ENCODE measurements at regions not wholly inside any gene's neighbourhood (a gene's known extent, or its start where the extent isn't known, plus 50 kb on each side); places are given as distances from the start of the nearest gene placed in this dataset.

DNA sequence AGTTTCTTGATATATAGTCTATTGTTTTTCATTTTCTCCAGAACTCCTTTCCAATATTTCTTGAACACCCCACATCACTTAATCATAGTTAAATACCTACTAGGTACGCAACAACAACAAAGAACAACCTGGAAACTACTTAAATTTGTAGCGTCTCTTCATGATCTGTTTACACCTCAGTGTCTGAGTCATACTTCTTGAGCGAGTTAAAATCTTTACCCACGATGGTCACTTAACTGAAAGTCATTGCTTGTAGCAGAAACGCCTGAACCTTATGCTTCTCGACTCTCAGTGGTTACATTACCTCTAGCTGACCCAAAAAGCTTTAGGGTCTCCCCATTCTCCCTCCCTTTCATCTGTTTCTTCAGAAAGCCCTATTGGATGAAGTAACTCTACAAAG is 131.3 kb downstream of the EN1 start:
- no peak for DNase-seq (ENCODE audit: low spot score)
- TF ChIP-seq, protein P1, sequence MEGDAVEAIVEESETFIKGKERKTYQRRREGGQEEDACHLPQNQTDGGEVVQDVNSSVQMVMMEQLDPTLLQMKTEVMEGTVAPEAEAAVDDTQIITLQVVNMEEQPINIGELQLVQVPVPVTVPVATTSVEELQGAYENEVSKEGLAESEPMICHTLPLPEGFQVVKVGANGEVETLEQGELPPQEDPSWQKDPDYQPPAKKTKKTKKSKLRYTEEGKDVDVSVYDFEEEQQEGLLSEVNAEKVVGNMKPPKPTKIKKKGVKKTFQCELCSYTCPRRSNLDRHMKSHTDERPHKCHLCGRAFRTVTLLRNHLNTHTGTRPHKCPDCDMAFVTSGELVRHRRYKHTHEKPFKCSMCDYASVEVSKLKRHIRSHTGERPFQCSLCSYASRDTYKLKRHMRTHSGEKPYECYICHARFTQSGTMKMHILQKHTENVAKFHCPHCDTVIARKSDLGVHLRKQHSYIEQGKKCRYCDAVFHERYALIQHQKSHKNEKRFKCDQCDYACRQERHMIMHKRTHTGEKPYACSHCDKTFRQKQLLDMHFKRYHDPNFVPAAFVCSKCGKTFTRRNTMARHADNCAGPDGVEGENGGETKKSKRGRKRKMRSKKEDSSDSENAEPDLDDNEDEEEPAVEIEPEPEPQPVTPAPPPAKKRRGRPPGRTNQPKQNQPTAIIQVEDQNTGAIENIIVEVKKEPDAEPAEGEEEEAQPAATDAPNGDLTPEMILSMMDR (IDR thresholded peaks at IDR 0.05; ENCODE audit: extremely low read depth, missing control alignments), result no peak

DNA sequence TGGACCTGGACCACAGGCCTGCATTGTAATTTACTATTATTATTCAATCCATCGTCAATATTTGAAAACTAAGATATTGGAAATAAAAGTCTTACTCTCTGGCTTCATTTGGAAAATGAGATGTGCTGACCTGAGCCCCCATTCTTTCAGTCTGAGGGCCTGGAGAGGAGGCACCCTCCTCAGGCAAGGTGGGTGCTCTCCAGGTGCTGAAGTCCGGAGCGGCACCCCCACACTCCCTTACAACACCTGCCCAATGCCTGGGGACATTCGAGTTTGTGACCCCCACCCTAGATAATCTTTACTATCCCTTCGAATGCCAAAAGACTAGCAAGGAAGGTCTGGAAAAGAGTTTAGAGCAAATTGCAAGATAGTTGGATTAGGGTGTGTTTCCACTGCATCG is 133.3 kb downstream of the EN1 start:
- no peak for DNase-seq (ENCODE audit: low spot score)
- TF ChIP-seq, protein P1 (IDR thresholded peaks at IDR 0.05; ENCODE audit: extremely low read depth, missing control alignments), result no peak

DNA sequence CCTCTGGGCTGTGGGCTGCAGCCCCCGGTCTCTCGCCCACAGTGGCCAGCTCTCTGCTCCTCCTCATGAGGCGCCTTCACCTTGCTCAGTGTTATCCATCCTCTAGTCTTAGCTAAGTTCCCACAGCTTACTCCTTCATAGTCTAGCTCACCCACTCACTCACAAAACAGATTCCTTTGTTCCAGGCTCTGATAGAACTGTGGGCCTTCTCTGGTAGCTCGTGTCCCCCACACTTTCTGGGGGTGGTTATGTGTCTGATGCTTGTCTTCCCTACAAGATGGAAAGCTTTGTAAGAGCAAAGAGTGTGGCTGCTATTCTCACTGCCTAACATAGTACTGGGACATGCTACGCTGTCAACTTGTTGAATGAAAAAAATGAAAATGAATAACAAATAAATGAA is 135.8 kb downstream of the EN1 start:
- no peak for DNase-seq (ENCODE audit: low spot score)
- TF ChIP-seq, protein P1 (IDR thresholded peaks at IDR 0.05; ENCODE audit: extremely low read depth, missing control alignments), result no peak

DNA sequence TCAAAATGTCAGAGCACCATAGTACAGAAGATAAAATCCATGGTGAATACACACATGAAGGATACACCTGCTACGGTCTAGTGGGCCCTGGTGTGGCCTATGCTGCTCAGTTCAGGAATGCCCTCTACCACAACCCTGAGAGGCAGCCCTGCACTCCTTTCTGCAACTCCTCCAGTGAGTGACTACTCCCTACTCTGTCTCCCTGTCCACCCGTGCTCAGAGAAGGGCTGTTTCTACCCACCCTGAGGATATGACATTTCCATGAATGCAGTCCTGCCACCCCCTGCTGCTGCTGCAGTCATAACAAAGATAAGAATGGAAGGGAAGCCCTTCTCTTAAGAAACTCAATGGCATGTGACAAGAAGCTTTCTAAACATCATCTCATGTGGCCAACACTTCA is 137.0 kb downstream of the EN1 start:
- no peak for DNase-seq (ENCODE audit: low spot score)
- TF ChIP-seq, protein P1 (IDR thresholded peaks at IDR 0.05; ENCODE audit: extremely low read depth, missing control alignments), result no peak

DNA sequence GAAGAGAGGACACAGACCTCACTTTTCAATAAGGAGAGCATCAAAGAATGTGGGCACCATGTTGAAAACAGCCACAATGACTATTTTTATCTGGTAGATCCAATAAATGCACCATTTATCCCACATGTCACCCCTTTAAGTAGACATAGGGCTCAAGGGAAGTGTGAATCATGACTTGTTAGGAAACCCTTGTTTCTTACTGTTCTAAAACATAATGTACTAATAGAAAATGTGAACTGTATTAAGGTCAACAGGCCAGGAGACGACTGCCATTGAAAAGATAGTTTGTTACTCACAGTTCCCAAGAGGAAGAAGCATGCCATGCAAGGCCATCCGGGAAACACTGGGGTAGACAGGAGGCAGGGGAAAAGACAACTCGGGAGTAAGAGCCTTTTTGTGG is 137.7 kb downstream of the EN1 start:
- DNase-seq (ENCODE audit: low spot score), result no peak
- TF ChIP-seq, protein P1 (IDR thresholded peaks at IDR 0.05; ENCODE audit: extremely low read depth, missing control alignments), result no peak

DNA sequence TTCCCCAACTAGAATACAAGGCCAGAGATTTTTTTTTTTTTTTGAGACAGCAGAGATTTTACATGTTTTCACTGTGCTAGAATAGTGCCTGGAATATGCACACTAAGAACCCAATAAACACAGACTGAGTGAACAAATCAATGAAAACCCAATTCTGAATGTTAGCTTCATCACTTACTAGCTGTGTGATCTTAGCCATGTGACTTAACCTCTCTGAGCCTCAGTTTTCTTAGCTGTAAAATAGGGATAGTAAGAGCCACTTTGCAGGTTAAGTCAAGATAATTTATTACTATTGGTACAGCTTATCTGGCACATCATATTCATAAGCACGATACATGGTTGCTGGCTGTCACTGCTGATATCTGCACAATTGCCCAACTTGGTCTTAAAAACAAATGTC is 140.6 kb downstream of the EN1 start:
- TF ChIP-seq, protein P1 (IDR thresholded peaks at IDR 0.05; ENCODE audit: extremely low read depth, missing control alignments), result no peak
- DNase-seq (ENCODE audit: low spot score), result no peak

DNA sequence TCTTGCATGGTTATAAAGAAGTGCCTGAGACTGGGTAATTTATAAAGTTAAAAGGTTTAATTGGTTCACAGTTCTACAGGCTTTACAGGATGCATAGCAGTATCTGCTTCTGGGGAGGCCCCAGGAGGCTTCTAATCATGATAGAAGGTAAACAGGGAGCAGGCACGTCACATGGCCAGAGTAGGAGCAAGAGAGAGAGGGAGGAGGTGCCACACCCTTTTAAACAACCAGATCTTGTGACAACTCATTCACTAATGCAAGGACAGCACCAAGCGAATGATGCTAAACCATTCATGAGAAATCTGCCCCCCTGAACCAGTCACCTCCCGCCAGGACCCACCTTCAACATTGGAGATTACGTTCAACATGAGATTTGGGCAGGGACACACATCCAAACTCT is 141.1 kb downstream of the EN1 start:
- DNase-seq (ENCODE audit: low spot score), result no peak
- TF ChIP-seq, protein P1 (IDR thresholded peaks at IDR 0.05; ENCODE audit: extremely low read depth, missing control alignments), result no peak
